Lower lobe of right lung (tissue), 2 donors: ENCODE measurements at regions not wholly inside any gene's neighbourhood (a gene's known extent, or its start where the extent isn't known, plus 50 kb on each side); places are given as distances from the start of the nearest gene placed in this dataset.

Experiments
- ATAC-seq, 2 donors: fragments of 200-7000 bp; cut with Tn5 transposase; one replicate each; pipeline ENCODE4 v1.9.1; 2020 to 2022; ENCODE audit warnings: mild to moderate bottlenecking in 2 of 2, moderate library complexity in 2 of 2
- DNase-seq: peaks from one replicate; pipeline ENCODE4 v3.0.0-alpha.2; 2020
- H3K27ac ChIP-seq: fragments of 200-600 bp; one replicate; pipeline ENCODE4 v1.8.0; 2022
- H3K27me3 ChIP-seq: fragments of 200-600 bp; one replicate; pipeline ENCODE4 v1.8.0; 2022; ENCODE audit warnings: low read depth
- H3K36me3 ChIP-seq: fragments of 200-600 bp; one replicate; pipeline ENCODE4 v1.8.0; 2022; ENCODE audit warnings: mild to moderate bottlenecking
- H3K4me1 ChIP-seq: fragments of 200-600 bp; one replicate; pipeline ENCODE4 v1.8.0; 2022
- H3K4me3 ChIP-seq: fragments of 200-600 bp; one replicate; pipeline ENCODE4 v1.8.0; 2022; ENCODE audit warnings: mild to moderate bottlenecking
- H3K9me3 ChIP-seq: fragments of 200-600 bp; one replicate; pipeline ENCODE4 v1.8.0; 2022
- intact Hi-C: fragments of 100-400 bp; cut with DNase I; formaldehyde crosslinking; loops from one replicate; pipeline ENCODE4 v1.11.0; 2022
- TF ChIP-seq, protein P1 (sequence below): fragments of 200-600 bp; IDR thresholded peaks from one replicate; pipeline ENCODE4 v1.8.0; 2022; ENCODE audit warnings: antibody characterized with exemption, mild to moderate bottlenecking
- donor health status: DM: no; HTN: yes; CAD: no; lungs with severe emphysema.

DNA sequence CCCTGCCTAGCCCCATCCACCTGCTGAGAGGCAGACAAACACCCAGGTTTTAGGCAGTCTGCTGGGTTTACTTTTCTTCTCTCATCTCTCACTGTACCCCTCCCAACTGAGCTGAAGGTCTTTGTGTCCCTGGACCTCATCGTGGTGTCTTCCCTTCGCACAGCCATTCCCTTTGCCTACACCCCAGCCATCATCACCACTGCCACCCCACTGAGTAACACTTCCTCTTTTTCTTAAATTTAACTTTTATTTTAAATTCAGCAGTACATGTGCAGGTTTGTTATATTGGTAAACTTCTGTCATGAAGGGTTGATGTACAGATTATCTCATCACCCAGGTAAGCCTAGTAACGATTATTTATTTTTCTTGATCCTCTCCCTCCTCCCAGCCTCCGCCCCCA lies 188.3 kb upstream of the MON1B start:
- ATAC-seq, result no peak

DNA sequence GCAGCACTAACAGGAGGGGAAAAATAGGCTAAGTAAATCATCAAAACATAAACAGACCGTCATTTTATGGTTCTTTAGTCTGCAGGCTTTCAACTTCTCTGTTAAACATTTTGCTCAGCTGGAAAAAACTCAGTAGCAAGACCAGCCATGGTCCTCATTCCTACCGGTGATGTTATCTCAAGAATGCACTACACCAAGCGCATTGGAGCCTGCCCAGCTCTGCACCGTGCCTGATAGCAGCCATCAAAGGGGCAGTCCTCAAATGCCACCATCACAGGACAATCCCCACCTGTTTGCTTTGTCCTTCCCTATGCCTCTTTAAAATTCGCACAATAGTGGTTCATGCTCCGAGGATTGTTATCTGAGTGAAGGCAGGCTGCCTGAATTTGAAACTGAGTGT lies 181.5 kb upstream of the MON1B start:
- H3K4me3 ChIP-seq, result no peak overlapping the region
- no peaks in the 10 kb centered on the region for H3K9me3 ChIP-seq
- H3K4me1 ChIP-seq, result no peaks in the 10 kb centered on the region
- no peak overlapping the region for H3K27ac ChIP-seq
- ATAC-seq (no peak), DNase-seq (no peak)
- no peaks in the 10 kb centered on the region for H3K36me3 ChIP-seq
- H3K27me3 ChIP-seq, result no peaks in the 10 kb centered on the region
- TF ChIP-seq, protein P1, sequence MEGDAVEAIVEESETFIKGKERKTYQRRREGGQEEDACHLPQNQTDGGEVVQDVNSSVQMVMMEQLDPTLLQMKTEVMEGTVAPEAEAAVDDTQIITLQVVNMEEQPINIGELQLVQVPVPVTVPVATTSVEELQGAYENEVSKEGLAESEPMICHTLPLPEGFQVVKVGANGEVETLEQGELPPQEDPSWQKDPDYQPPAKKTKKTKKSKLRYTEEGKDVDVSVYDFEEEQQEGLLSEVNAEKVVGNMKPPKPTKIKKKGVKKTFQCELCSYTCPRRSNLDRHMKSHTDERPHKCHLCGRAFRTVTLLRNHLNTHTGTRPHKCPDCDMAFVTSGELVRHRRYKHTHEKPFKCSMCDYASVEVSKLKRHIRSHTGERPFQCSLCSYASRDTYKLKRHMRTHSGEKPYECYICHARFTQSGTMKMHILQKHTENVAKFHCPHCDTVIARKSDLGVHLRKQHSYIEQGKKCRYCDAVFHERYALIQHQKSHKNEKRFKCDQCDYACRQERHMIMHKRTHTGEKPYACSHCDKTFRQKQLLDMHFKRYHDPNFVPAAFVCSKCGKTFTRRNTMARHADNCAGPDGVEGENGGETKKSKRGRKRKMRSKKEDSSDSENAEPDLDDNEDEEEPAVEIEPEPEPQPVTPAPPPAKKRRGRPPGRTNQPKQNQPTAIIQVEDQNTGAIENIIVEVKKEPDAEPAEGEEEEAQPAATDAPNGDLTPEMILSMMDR, result no peak
- intact Hi-C loops, result no loop called here

More for the DNA sequence above, 188.3 kb upstream of the MON1B start:
- H3K4me1 ChIP-seq, result no peaks in the 10 kb centered on the region
- no peak overlapping the region for H3K27ac ChIP-seq
- TF ChIP-seq, protein P1, result no peak
- DNase-seq, result no peak
- H3K4me3 ChIP-seq, result no peak overlapping the region
- intact Hi-C loops, result no loop called here
- no peaks in the 10 kb centered on the region for H3K27me3 ChIP-seq
- H3K9me3 ChIP-seq, result no peaks in the 10 kb centered on the region
- H3K36me3 ChIP-seq, result no peaks in the 10 kb centered on the region

DNA sequence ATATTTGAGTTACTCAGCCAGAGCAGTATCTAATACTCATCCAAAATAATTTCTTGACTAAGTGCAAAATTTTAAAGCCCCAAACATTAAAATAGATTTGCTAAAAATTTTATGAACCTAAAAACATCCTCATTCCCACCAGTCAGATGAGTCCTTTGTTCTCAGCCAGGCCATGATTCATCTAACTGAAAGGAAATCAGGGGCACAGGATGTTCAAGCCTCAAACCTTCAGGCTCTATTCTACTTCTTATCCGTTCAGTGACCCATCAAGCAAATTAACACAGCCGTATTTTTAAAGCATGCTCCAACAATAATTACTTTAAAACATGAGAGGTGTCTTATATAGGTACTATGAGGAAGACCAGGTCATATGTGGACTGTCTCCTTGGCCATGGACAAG lies 176.5 kb upstream of the MON1B start:
- ATAC-seq (no peak), DNase-seq (no peak)
- intact Hi-C loops, result no loop called here
- Histone ChIP-seq H3K4me3 (no peak overlapping the region), H3K27ac (no peak overlapping the region), H3K9me3 (no peaks in the 10 kb centered on the region), H3K4me1 (no peaks in the 10 kb centered on the region), H3K27me3 (no peaks in the 10 kb centered on the region), H3K36me3 (no peaks in the 10 kb centered on the region)
- TF ChIP-seq, protein P1, result no peak

DNA sequence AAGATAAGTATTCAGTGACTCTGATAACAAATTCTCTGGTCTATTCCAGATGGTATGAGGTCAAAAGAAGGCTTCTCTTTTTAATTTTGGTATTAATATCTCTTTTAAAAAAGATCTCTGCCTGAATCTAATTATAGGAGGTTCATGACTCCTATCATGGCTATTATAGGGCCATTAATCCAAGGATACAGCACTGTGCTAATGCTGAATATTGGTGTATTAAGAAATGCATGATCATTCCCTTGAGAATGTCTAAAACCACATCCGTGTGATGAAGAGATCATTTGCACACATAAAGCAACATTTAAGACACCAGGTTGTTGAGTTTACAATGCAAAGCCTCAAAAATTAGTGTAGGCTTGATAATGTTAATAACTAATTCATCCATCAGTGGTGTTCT lies 160.4 kb upstream of the MON1B start:
- H3K27ac ChIP-seq, result no peak overlapping the region
- no peak overlapping the region for H3K4me3 ChIP-seq
- no peaks in the 10 kb centered on the region for H3K4me1 ChIP-seq
- H3K27me3 ChIP-seq, result no peaks in the 10 kb centered on the region
- intact Hi-C loops, result no loop called here
- H3K36me3 ChIP-seq, result no peaks in the 10 kb centered on the region
- ATAC-seq (no peak), DNase-seq (no peak)
- TF ChIP-seq, protein P1, result no peak
- H3K9me3 ChIP-seq, result no peaks in the 10 kb centered on the region

DNA sequence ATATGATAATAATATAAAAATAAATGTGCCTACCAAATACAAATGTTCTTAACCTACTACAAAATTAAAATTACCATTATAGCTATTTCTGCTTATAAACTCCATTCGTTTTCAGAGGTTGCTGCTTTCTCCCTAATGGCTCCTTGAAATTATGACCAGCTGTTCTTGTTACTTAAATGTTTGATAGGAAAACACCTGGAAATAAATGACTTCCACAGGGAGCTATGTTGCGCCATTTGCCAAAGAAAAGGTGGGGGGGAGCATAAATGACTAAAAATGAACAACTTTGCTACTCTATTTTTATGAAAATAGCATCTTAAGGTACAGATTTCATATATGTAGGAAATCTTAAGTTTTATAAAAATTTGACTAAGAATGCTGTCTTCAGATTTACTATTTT lies 157.5 kb upstream of the MON1B start:
- Histone ChIP-seq H3K4me3 (no peak overlapping the region), H3K4me1 (no peaks in the 10 kb centered on the region), H3K27ac (no peak overlapping the region), H3K36me3 (no peaks in the 10 kb centered on the region), H3K9me3 (no peaks in the 10 kb centered on the region), H3K27me3 (no peaks in the 10 kb centered on the region)
- no peak for DNase-seq
- intact Hi-C loops, result no loop called here
- no peak for ATAC-seq
- TF ChIP-seq, protein P1, result no peak

DNA sequence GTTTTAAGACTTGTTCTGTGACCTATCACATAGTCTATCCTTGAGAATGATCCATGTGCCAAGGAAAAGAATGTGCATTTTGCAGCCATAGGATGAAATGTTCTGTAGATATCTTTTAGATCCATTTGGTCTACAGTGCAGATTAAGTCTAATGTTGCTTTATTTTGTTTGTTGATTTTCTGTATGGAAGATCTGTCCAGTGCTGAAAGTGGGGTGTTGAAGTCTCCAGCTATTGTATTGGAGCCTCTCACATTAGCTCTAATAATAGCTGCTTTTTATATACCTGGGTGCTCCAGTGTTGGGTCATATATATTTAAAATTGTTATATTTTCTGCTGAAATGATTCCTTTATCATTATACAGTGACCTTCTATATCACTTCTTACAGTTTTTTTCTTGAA lies 155.6 kb upstream of the MON1B start:
- no peaks in the 10 kb centered on the region for H3K4me1 ChIP-seq
- H3K27ac ChIP-seq, result no peak overlapping the region
- H3K27me3 ChIP-seq, result no peaks in the 10 kb centered on the region
- no peak overlapping the region for H3K4me3 ChIP-seq
- no peak for DNase-seq
- intact Hi-C loops, result no loop called here
- ATAC-seq, result no peak
- TF ChIP-seq, protein P1, result no peak
- no peaks in the 10 kb centered on the region for H3K36me3 ChIP-seq
- no peaks in the 10 kb centered on the region for H3K9me3 ChIP-seq
